Gastroesophageal sphincter (tissue), 3 donors: ENCODE measurements at regions not wholly inside any gene's neighbourhood (a gene's known extent, or its start where the extent isn't known, plus 50 kb on each side); places are given as distances from the start of the nearest gene placed in this dataset.

Experiments
- EP300 ChIP-seq: sonication (generic); formaldehyde crosslinking; IDR thresholded peaks from one replicate; pipeline ENCODE4 v1.6.1; 2017; ENCODE audit warnings: antibody characterized with exemption, mild to moderate bottlenecking
- POLR2AphosphoS5 ChIP-seq: sonication (generic); formaldehyde crosslinking; IDR thresholded peaks from one replicate; pipeline ENCODE4 v1.6.1; 2017; ENCODE audit warnings: antibody characterized with exemption
- TF ChIP-seq, protein P1 (sequence below), 4 experiments: fragments of 200-600 bp in 2 of 4; fragments of 450-650 bp in 2 of 4; sonication (generic) in 1 of 4; IDR thresholded peaks; one replicate each; pipeline ENCODE4 v1.5.1; 2017 to 2019; ENCODE audit warnings: antibody characterized with exemption in 4 of 4, mild to moderate bottlenecking in 2 of 4, moderate library complexity in 2 of 4

DNA sequence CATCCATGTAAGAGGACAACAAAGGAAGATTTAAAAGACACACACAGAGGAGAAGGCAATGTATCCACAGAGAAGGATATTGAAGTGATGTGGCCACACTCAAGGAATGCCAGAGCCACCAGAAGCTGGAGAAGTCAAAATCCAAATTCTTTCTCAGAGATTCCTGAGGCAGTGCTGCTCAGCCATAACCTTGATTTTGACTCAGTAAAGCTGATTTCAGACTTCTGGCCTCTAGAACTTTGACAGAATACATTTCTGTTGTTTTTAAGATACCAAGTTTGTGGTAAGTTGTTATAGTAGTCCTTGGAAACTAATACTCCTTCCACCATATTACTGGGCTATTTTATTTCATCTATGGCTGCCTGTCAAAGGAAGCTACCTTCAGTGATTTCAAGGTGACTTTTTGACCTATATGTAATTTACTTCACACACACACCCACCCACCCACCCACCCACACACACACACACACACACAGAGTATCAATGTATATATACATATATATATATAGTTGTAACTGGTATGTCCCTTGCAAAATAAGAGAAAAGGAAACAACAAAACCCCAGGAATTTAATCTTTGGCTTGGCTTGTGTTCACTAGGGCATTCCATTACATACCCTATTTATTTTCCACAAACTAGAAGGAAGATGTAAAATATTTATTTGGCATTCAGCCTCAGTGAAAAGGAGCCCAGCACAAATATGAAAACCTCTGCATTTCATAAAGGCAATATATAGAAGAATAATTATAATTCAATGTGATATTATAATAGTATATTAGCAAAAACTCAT lies 142.1 kb upstream of the PTGFR start:
- TF ChIP-seq, protein P1, sequence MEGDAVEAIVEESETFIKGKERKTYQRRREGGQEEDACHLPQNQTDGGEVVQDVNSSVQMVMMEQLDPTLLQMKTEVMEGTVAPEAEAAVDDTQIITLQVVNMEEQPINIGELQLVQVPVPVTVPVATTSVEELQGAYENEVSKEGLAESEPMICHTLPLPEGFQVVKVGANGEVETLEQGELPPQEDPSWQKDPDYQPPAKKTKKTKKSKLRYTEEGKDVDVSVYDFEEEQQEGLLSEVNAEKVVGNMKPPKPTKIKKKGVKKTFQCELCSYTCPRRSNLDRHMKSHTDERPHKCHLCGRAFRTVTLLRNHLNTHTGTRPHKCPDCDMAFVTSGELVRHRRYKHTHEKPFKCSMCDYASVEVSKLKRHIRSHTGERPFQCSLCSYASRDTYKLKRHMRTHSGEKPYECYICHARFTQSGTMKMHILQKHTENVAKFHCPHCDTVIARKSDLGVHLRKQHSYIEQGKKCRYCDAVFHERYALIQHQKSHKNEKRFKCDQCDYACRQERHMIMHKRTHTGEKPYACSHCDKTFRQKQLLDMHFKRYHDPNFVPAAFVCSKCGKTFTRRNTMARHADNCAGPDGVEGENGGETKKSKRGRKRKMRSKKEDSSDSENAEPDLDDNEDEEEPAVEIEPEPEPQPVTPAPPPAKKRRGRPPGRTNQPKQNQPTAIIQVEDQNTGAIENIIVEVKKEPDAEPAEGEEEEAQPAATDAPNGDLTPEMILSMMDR (IDR thresholded peaks at IDR 0.05) = no peak
- TF ChIP-seq EP300 = no peak
- no peak for TF ChIP-seq POLR2AphosphoS5
